ENCODE measurements at regions not wholly inside any gene's neighbourhood (a gene's known extent, or its start where the extent isn't known, plus 50 kb on each side); places are given as distances from the start of the nearest gene placed in this dataset.

GRCh38 chr9:18405240-18405639 lies 68.7 kb upstream of the ADAMTSL1 start:
- H3K4me2 ChIP-seq (ENCODE audit: low read depth, low read length): no peak overlapping the region
- FAIRE-seq (no peak), ATAC-seq (no peak), DNase-seq (ENCODE audit: low spot score) (no peak)
- WGBS (ENCODE audit: low lambda C conversion rate): 7% methylated on average over 3 of the region's 3 CpGs
- H3K27me3 ChIP-seq (ENCODE audit: control insufficient read depth in 1 of 2, insufficient read depth in 2 of 2, low read length in 2 of 2): no peaks in the 10 kb centered on the region
- no peak overlapping the region for H2AFZ ChIP-seq (ENCODE audit: low read length)
- TF ChIP-seq ZNF296 (CRISPR knock-in tag; conservative IDR thresholded peaks at IDR 0.05) (no peak), TARDBP (CRISPR knock-in tag; IDR thresholded peaks at IDR 0.05) (no peak), HMG20B (CRISPR knock-in tag; conservative IDR thresholded peaks at IDR 0.05) (no peak), KLF6 (CRISPR knock-in tag; IDR thresholded peaks at IDR 0.05) (no peak), MXI1 (IDR thresholded peaks at IDR 0.05; ENCODE audit: borderline replicate concordance, low read depth, low read length) (no peak), NFE2 (CRISPR knock-in tag; IDR thresholded peaks at IDR 0.05) (no peak), TCF12 (IDR thresholded peaks at IDR 0.05) (no peak), TCF12 (CRISPR knock-in tag; IDR thresholded peaks at IDR 0.05) (no peak), TMF1 (CRISPR knock-in tag; IDR thresholded peaks at IDR 0.05; ENCODE audit: low read depth) (no peak), ONECUT2 (CRISPR knock-in tag; IDR thresholded peaks at IDR 0.05) (no peak), ATF1 (CRISPR knock-in tag; IDR thresholded peaks at IDR 0.05) (no peak)
- H3K4me1 ChIP-seq (ENCODE audit: insufficient read depth, low read length): no peaks in the 10 kb centered on the region
- no peaks in the 10 kb centered on the region for H3K36me3 ChIP-seq (replicated peaks in 1 of 2; ENCODE audit: control insufficient read depth in 1 of 2, insufficient read depth in 2 of 2, low read length in 2 of 2)
- ChIA-PET CTCF (ENCODE audit: low intra/inter-chr PET ratio, low total read pairs) (no interaction called here), POLR2A (no interaction called here)
- no peak overlapping the region for H3K9ac ChIP-seq (ENCODE audit: insufficient read depth, low read depth, low read length)
- no peaks in the 10 kb centered on the region for H3K9me3 ChIP-seq (ENCODE audit: low read length)
- H3K4me3 ChIP-seq (replicated peaks in 1 of 3; ENCODE audit: insufficient read depth in 1 of 3, low read depth in 2 of 3, low read length in 3 of 3): no peak overlapping the region
- no peaks in the 10 kb centered on the region for H4K20me1 ChIP-seq (ENCODE audit: insufficient read depth, low read length)
- in situ Hi-C loops (cut with HindIII; ENCODE audit: extremely low pct_ligation_motif_present, low pct_unique_long_range_greater_than_20kb): no loop called here
- BruUV-seq (replicated peaks): no TSS peak
- H3K27ac ChIP-seq (ENCODE audit: extremely low read length, insufficient read depth, low read length): no peak overlapping the region
- intact Hi-C loops (cut with micrococcal nuclease; ENCODE audit: unreplicated experiment): no loop called here
- no peaks in the 10 kb centered on the region for H3K79me2 ChIP-seq (ENCODE audit: insufficient read depth, low read length)

GRCh38 chr9:18410983-18411382 lies 63.0 kb upstream of the ADAMTSL1 start:
- intact Hi-C loops (cut with micrococcal nuclease; ENCODE audit: unreplicated experiment) (no loop called here), in situ Hi-C loops (cut with HindIII; ENCODE audit: extremely low pct_ligation_motif_present, low pct_unique_long_range_greater_than_20kb) (no loop called here)
- DNase-seq (ENCODE audit: low spot score): no peak
- no peak for ATAC-seq
- H3K9ac ChIP-seq (ENCODE audit: insufficient read depth, low read depth, low read length): no peak overlapping the region
- H3K4me1 ChIP-seq (ENCODE audit: insufficient read depth, low read length): no peaks in the 10 kb centered on the region
- 4% methylated on average over 7 of the region's 7 CpGs for WGBS (ENCODE audit: low lambda C conversion rate)
- FAIRE-seq: no peak
- no peak overlapping the region for H3K4me2 ChIP-seq (ENCODE audit: low read depth, low read length)
- BruUV-seq (replicated peaks): no TSS peak
- POLR2A ChIA-PET: no interaction called here
- no peaks in the 10 kb centered on the region for H3K9me3 ChIP-seq (ENCODE audit: low read length)
- H4K20me1 ChIP-seq (ENCODE audit: insufficient read depth, low read length): no peaks in the 10 kb centered on the region
- H3K36me3 ChIP-seq (replicated peaks in 1 of 2; ENCODE audit: control insufficient read depth in 1 of 2, insufficient read depth in 2 of 2, low read length in 2 of 2): no peaks in the 10 kb centered on the region
- no peak overlapping the region for H3K4me3 ChIP-seq (replicated peaks in 1 of 3; ENCODE audit: insufficient read depth in 1 of 3, low read depth in 2 of 3, low read length in 3 of 3)
- CTCF ChIA-PET (ENCODE audit: low intra/inter-chr PET ratio, low total read pairs): no interaction called here
- H2AFZ ChIP-seq (ENCODE audit: low read length): no peak overlapping the region
- H3K79me2 ChIP-seq (ENCODE audit: insufficient read depth, low read length): no peaks in the 10 kb centered on the region
- no peaks in the 10 kb centered on the region for H3K27me3 ChIP-seq (ENCODE audit: control insufficient read depth in 1 of 2, insufficient read depth in 2 of 2, low read length in 2 of 2)
- no peak overlapping the region for H3K27ac ChIP-seq (ENCODE audit: extremely low read length, insufficient read depth, low read length)
- no peak for TF ChIP-seq FOSL1 (CRISPR knock-in tag; IDR thresholded peaks at IDR 0.05; ENCODE audit: borderline replicate concordance)
- TF ChIP-seq BRF2 (CRISPR knock-in tag; IDR thresholded peaks at IDR 0.05): no peak
- no peak for TF ChIP-seq ZNF414 (CRISPR knock-in tag; IDR thresholded peaks at IDR 0.05)
- no peak for TF ChIP-seq REST (IDR thresholded peaks at IDR 0.05; ENCODE audit: borderline replicate concordance in 1 of 2, low read depth in 1 of 2, low read length in 2 of 2)
- TF ChIP-seq ZNF350 (CRISPR knock-in tag; IDR thresholded peaks at IDR 0.05; ENCODE audit: borderline replicate concordance, low read depth): no peak
- no peak for TF ChIP-seq NR1H2 (CRISPR knock-in tag; IDR thresholded peaks at IDR 0.05; ENCODE audit: borderline replicate concordance, low read depth)

Measured in HepG2 (cell line).